ENCODE measurements at regions not wholly inside any gene's neighbourhood (a gene's known extent, or its start where the extent isn't known, plus 50 kb on each side); places are given as distances from the start of the nearest gene placed in this dataset.

DNA sequence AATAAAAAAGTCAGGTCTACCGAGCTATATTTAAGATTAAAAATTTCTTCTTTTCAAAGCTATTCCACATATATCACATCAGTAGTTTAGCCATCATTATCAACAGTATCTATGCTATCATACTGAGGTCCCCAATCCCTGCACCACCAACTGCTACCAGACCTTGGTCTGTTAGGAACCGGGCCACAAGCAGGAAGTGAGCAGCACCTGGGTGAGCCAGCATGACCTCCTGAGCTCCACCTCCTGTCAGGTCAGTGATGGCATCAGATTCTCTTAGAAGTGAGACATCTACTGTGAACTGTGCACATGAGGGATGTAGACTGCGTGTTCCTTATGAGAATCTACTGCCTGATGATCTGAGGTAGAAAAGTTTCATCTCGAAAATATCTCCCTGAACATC, 632.1 kb upstream of the KCND2 start:
- TF ChIP-seq, protein P1, sequence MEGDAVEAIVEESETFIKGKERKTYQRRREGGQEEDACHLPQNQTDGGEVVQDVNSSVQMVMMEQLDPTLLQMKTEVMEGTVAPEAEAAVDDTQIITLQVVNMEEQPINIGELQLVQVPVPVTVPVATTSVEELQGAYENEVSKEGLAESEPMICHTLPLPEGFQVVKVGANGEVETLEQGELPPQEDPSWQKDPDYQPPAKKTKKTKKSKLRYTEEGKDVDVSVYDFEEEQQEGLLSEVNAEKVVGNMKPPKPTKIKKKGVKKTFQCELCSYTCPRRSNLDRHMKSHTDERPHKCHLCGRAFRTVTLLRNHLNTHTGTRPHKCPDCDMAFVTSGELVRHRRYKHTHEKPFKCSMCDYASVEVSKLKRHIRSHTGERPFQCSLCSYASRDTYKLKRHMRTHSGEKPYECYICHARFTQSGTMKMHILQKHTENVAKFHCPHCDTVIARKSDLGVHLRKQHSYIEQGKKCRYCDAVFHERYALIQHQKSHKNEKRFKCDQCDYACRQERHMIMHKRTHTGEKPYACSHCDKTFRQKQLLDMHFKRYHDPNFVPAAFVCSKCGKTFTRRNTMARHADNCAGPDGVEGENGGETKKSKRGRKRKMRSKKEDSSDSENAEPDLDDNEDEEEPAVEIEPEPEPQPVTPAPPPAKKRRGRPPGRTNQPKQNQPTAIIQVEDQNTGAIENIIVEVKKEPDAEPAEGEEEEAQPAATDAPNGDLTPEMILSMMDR (IDR thresholded peaks at IDR 0.05) = no peak
- no peak for TF ChIP-seq POLR2A (IDR thresholded peaks at IDR 0.05)
- TF ChIP-seq POLR2AphosphoS5 (IDR thresholded peaks at IDR 0.05; ENCODE audit: insufficient read depth in 1 of 2, low read depth in 1 of 2) = no peak

Measured in vagina (tissue), 2 donors.